ENCODE measurements at regions not wholly inside any gene's neighbourhood (a gene's known extent, or its start where the extent isn't known, plus 50 kb on each side); places are given as distances from the start of the nearest gene placed in this dataset.

- Histone ChIP-seq H3K4me3 (no peak overlapping the region), H3K27me3 (replicated peaks; ENCODE audit: insufficient read depth) (no peaks in the 10 kb centered on the region), H3K36me3 (no peaks in the 10 kb centered on the region), H3K4me1 (ENCODE audit: control insufficient read depth in 1 of 2, low read depth in 2 of 2) (no peaks in the 10 kb centered on the region), H3K9me3 (no peaks in the 10 kb centered on the region), H3K27ac (no peak overlapping the region)
- TF ChIP-seq CTCF (IDR thresholded peaks at IDR 0.05): no peak
- ATAC-seq (ENCODE audit: insufficient number of reproducible peaks, low FRiP score, low read depth): no peak
- DNase-seq (ENCODE audit: low spot score): no peak
Measured at GRCh38 chr6:149147938-149148718, 169.4 kb upstream of the TAB2 start.

- Histone ChIP-seq H3K4me1 (ENCODE audit: control insufficient read depth in 1 of 2, low read depth in 2 of 2) (no peaks in the 10 kb centered on the region), H3K36me3 (no peaks in the 10 kb centered on the region), H3K9me3 (no peaks in the 10 kb centered on the region), H3K27ac (no peak overlapping the region), H3K27me3 (replicated peaks; ENCODE audit: insufficient read depth) (no peaks in the 10 kb centered on the region), H3K4me3 (no peak overlapping the region)
- no peak for TF ChIP-seq CTCF (IDR thresholded peaks at IDR 0.05)
- no peak for ATAC-seq (ENCODE audit: insufficient number of reproducible peaks, low FRiP score, low read depth)
- DNase-seq (ENCODE audit: low spot score): no peak
Measured at GRCh38 chr6:149149653-149150052, 167.9 kb upstream of the TAB2 start.

DNA sequence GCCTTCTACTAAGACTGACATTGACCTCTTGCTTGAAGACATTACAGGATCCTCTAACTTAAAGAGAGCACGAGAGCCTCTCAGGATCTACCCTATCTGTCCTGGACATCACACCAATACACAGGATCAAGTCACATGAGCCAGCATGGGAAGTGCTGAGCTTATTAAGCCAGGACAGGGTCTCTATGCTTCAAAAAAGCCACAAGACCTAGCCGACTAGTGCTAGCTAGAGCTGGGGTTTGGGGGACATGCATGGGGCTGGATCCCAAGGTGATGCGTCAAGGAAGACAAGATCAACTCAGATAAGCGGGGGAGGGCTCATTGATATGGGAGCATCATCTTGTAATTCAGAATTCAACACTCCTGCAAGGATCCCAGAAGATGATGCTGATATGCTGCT, 167.2 kb upstream of the TAB2 start:
- Histone ChIP-seq H3K36me3 (no peaks in the 10 kb centered on the region), H3K4me3 (no peak overlapping the region), H3K4me1 (ENCODE audit: control insufficient read depth in 1 of 2, low read depth in 2 of 2) (no peaks in the 10 kb centered on the region), H3K27ac (no peak overlapping the region), H3K27me3 (replicated peaks; ENCODE audit: insufficient read depth) (no peaks in the 10 kb centered on the region), H3K9me3 (no peaks in the 10 kb centered on the region)
- DNase-seq (ENCODE audit: low spot score): no peak
- no peak for TF ChIP-seq CTCF (IDR thresholded peaks at IDR 0.05)
- no peak for ATAC-seq (ENCODE audit: insufficient number of reproducible peaks, low FRiP score, low read depth)

GRCh38 chr6:149150801-149151398, 166.6 kb upstream of the TAB2 start:
- Histone ChIP-seq H3K36me3 (no peaks in the 10 kb centered on the region), H3K27ac (no peak overlapping the region), H3K4me3 (no peak overlapping the region), H3K27me3 (replicated peaks; ENCODE audit: insufficient read depth) (no peaks in the 10 kb centered on the region), H3K4me1 (ENCODE audit: control insufficient read depth in 1 of 2, low read depth in 2 of 2) (no peaks in the 10 kb centered on the region), H3K9me3 (no peaks in the 10 kb centered on the region)
- TF ChIP-seq CTCF (IDR thresholded peaks at IDR 0.05): no peak
- DNase-seq (ENCODE audit: low spot score): no peak
- ATAC-seq (ENCODE audit: insufficient number of reproducible peaks, low FRiP score, low read depth): no peak

DNA sequence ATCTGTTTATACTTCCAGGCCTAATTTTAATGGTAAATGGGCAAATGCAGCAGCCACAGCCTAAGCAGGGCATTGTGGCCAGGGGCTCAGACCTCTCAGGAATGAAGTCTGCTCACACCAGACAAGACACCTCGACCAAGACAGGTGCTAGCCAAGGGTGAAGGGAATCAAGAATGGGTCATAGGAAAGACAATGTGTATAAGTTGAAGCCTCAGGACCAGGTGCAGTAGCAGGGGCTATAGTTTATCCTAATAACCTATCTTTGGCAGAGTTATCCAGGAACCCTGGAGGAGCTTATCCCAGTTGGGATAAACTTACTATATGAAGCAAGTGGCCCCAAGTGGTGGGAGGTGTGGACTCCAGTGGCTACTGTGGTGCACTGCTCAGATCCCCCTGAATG, 165.0 kb upstream of the TAB2 start:
- no peak for DNase-seq (ENCODE audit: low spot score)
- Histone ChIP-seq H3K27me3 (replicated peaks; ENCODE audit: insufficient read depth) (no peaks in the 10 kb centered on the region), H3K36me3 (no peaks in the 10 kb centered on the region), H3K9me3 (no peaks in the 10 kb centered on the region), H3K27ac (no peak overlapping the region), H3K4me3 (no peak overlapping the region), H3K4me1 (ENCODE audit: control insufficient read depth in 1 of 2, low read depth in 2 of 2) (no peaks in the 10 kb centered on the region)
- ATAC-seq (ENCODE audit: insufficient number of reproducible peaks, low FRiP score, low read depth): no peak
- no peak for TF ChIP-seq CTCF (IDR thresholded peaks at IDR 0.05)

Measured in thoracic aorta (tissue), 2 donors.